Naive thymus-derived CD4-positive, alpha-beta T cell (primary cell): ENCODE measurements at regions not wholly inside any gene's neighbourhood (a gene's known extent, or its start where the extent isn't known, plus 50 kb on each side); places are given as distances from the start of the nearest gene placed in this dataset.

Source experiments
- ATAC-seq: fragments of 150-1000 bp; cut with Tn5 transposase; 2 replicates; pipeline ENCODE4 v1.10.0; 2021; ENCODE audit warnings: mild to moderate bottlenecking, moderate library complexity
- CTCF ChIA-PET: fragments of 350-600 bp; sonication (Branson Sonifier 250); formaldehyde crosslinking; loops from one replicate; lab custom pipeline; 2021; ENCODE audit warnings: antibody characterized with exemption; lab: Charles Lee
- POLR2A ChIA-PET: fragments of 350-600 bp; sonication (Branson Sonifier 250); formaldehyde crosslinking; loops from one replicate; lab custom pipeline; 2021; ENCODE audit warnings: antibody characterized with exemption, inconsistent platforms; lab: Charles Lee
- DNase-seq, 9 donors: peaks; one replicate each; pipeline versions ENCODE4 v3.0.0 to v3.0.0-alpha.2; 2020 to 2022; ENCODE audit warnings: mixed read lengths in 1 of 9
- H3K27ac ChIP-seq: one replicate; pipeline ENCODE4 v1.7.0; 2013; ENCODE audit warnings: mild to moderate bottlenecking, low read depth, low read length, moderate library complexity
- H3K27me3 ChIP-seq, 2 donors: one replicate each; pipeline ENCODE4 v1.7.0; 2013; ENCODE audit warnings: low read length in 2 of 2, mild to moderate bottlenecking in 2 of 2, moderate library complexity in 2 of 2; ENCODE audit not compliant: control insufficient read depth in 2 of 2, insufficient read depth in 2 of 2
- H3K36me3 ChIP-seq, 3 experiments: 1 replicate in 2 of 3; 2 replicates in 1 of 3; pipeline ENCODE4 v1.7.0; 2013; ENCODE audit warnings: low read length in 3 of 3, mild to moderate bottlenecking in 3 of 3, moderate library complexity in 1 of 3; ENCODE audit not compliant: insufficient read depth in 3 of 3, control insufficient read depth in 2 of 3
- H3K4me1 ChIP-seq, 2 donors: one replicate each; pipeline ENCODE4 v1.7.0; 2013; ENCODE audit warnings: low read length in 2 of 2, mild to moderate bottlenecking in 2 of 2, moderate library complexity in 1 of 2; ENCODE audit not compliant: control insufficient read depth in 2 of 2, insufficient read depth in 2 of 2
- H3K4me3 ChIP-seq: 2 replicates; pipeline ENCODE4 v1.7.0; 2013; ENCODE audit warnings: mild to moderate bottlenecking, low read length
- H3K9me3 ChIP-seq, 3 experiments: 1 replicate in 2 of 3; 2 replicates in 1 of 3; pipeline ENCODE4 v1.7.0; 2013; ENCODE audit warnings: low read length in 3 of 3; ENCODE audit not compliant: control insufficient read depth in 2 of 3
- H3K27ac Mint-ChIP-seq, 9 donors: one replicate each; pipeline ENCODE4 v1.8.0; 2020 to 2022; ENCODE audit warnings: mixed read lengths in 9 of 9, mild to moderate bottlenecking in 8 of 9, moderate library complexity in 5 of 9, inconsistent platforms in 2 of 9
- H3K27me3 Mint-ChIP-seq, 5 donors: one replicate each; pipeline ENCODE4 v1.8.0; 2021 to 2022; ENCODE audit warnings: mixed read lengths in 5 of 5, mild to moderate bottlenecking in 1 of 5
- H3K36me3 Mint-ChIP-seq, 5 donors: one replicate each; pipeline ENCODE4 v1.8.0; 2020 to 2022; ENCODE audit warnings: mixed read lengths in 5 of 5, mild to moderate bottlenecking in 3 of 5, inconsistent platforms in 1 of 5
- H3K4me1 Mint-ChIP-seq, 7 donors: one replicate each; pipeline ENCODE4 v1.8.0; 2020 to 2022; ENCODE audit warnings: mixed read lengths in 7 of 7, mild to moderate bottlenecking in 3 of 7, inconsistent platforms in 1 of 7
- H3K4me3 Mint-ChIP-seq, 10 donors: one replicate each; pipeline ENCODE4 v1.8.0; 2020 to 2022; ENCODE audit warnings: mild to moderate bottlenecking in 10 of 10, mixed read lengths in 10 of 10, moderate library complexity in 6 of 10, inconsistent platforms in 2 of 10
- H3K9me3 Mint-ChIP-seq, 11 donors: one replicate each; pipeline ENCODE4 v1.8.0; 2020 to 2022; ENCODE audit warnings: mixed read lengths in 11 of 11, mild to moderate bottlenecking in 4 of 11, inconsistent platforms in 1 of 11, moderate library complexity in 1 of 11
- intact Hi-C, 2 donors: fragments of 100-400 bp; cut with micrococcal nuclease; formaldehyde crosslinking; loops; one replicate each; pipeline ENCODE4 v1.15.1; 2023

GRCh38 chr20:52746770-52747169 is 225.4 kb upstream of the TSHZ2 start:
- no peaks in the 10 kb centered on the region for H3K27me3 ChIP-seq
- H3K4me1 Mint-ChIP-seq = no peaks in the 10 kb centered on the region
- ChIA-PET POLR2A (no interaction called here), CTCF (no interaction called here)
- intact Hi-C loops = no loop called here
- H3K27ac Mint-ChIP-seq = no peak overlapping the region
- DNase-seq (no peak), ATAC-seq (no peak)
- H3K9me3 Mint-ChIP-seq = peaks cover 0 to 4% (median 0%) of the 10 kb centered on the region in 11 donors
- H3K36me3 ChIP-seq = no peaks in the 10 kb centered on the region
- H3K4me1 ChIP-seq = no peaks in the 10 kb centered on the region
- H3K36me3 Mint-ChIP-seq = peaks cover 0 to 3% (median 0%) of the 10 kb centered on the region in 5 donors
- H3K9me3 ChIP-seq = no peaks in the 10 kb centered on the region
- no peak overlapping the region for H3K4me3 Mint-ChIP-seq
- H3K27me3 Mint-ChIP-seq = peaks cover 0 to 7% (median 3%) of the 10 kb centered on the region in 5 donors
- H3K27ac ChIP-seq = no peak overlapping the region
- H3K4me3 ChIP-seq = no peak overlapping the region

GRCh38 chr20:52746190-52746589 is 226.0 kb upstream of the TSHZ2 start:
- Mint-ChIP-seq H3K27me3 (peaks cover 0 to 7% (median 3%) of the 10 kb centered on the region in 5 donors), H3K4me3 (no peak overlapping the region), H3K27ac (no peak overlapping the region), H3K36me3 (peaks cover 0 to 3% (median 0%) of the 10 kb centered on the region in 5 donors), H3K9me3 (peaks cover 0 to 4% (median 0%) of the 10 kb centered on the region in 11 donors), H3K4me1 (no peaks in the 10 kb centered on the region)
- Histone ChIP-seq H3K9me3 (no peaks in the 10 kb centered on the region), H3K4me3 (no peak overlapping the region), H3K4me1 (no peaks in the 10 kb centered on the region), H3K27me3 (no peaks in the 10 kb centered on the region), H3K27ac (no peak overlapping the region), H3K36me3 (no peaks in the 10 kb centered on the region)
- intact Hi-C loops = no loop called here
- ATAC-seq = no peak
- ChIA-PET POLR2A (no interaction called here), CTCF (no interaction called here)
- no peak for DNase-seq

GRCh38 chr20:52744441-52744840 is 227.7 kb upstream of the TSHZ2 start:
- H3K4me1 Mint-ChIP-seq = no peaks in the 10 kb centered on the region
- peaks cover 0 to 3% (median 0%) of the 10 kb centered on the region in 11 donors for H3K9me3 Mint-ChIP-seq
- Histone ChIP-seq H3K27me3 (no peaks in the 10 kb centered on the region), H3K4me3 (no peak overlapping the region), H3K27ac (no peak overlapping the region), H3K4me1 (no peaks in the 10 kb centered on the region), H3K36me3 (no peaks in the 10 kb centered on the region), H3K9me3 (no peaks in the 10 kb centered on the region)
- intact Hi-C loops = no loop called here
- ATAC-seq (no peak), DNase-seq (no peak)
- ChIA-PET POLR2A (no interaction called here), CTCF (no interaction called here)
- no peak overlapping the region for H3K4me3 Mint-ChIP-seq
- H3K36me3 Mint-ChIP-seq = peaks cover 0 to 3% (median 0%) of the 10 kb centered on the region in 5 donors
- H3K27ac Mint-ChIP-seq = no peak overlapping the region
- H3K27me3 Mint-ChIP-seq = peaks cover 0 to 7% (median 3%) of the 10 kb centered on the region in 5 donors

- no peaks in the 10 kb centered on the region for H3K36me3 Mint-ChIP-seq
- DNase-seq = no peak
- no peak overlapping the region for H3K4me3 Mint-ChIP-seq
- H3K9me3 Mint-ChIP-seq = peaks cover 0 to 1% (median 0%) of the 10 kb centered on the region in 11 donors
- ATAC-seq = no peak
- peaks cover 0 to 13% (median 0%) of the 10 kb centered on the region in 5 donors for H3K27me3 Mint-ChIP-seq
- ChIA-PET POLR2A (no interaction called here), CTCF (no interaction called here)
- Histone ChIP-seq H3K27ac (no peak overlapping the region), H3K27me3 (peaks cover 0 to 3% of the 10 kb centered on the region in 2 donors), H3K4me1 (no peaks in the 10 kb centered on the region), H3K36me3 (no peaks in the 10 kb centered on the region), H3K9me3 (no peaks in the 10 kb centered on the region), H3K4me3 (no peak overlapping the region)
- no peak overlapping the region for H3K27ac Mint-ChIP-seq
- intact Hi-C loops = no loop called here
- peaks cover 0 to 4% (median 2%) of the 10 kb centered on the region in 7 donors for H3K4me1 Mint-ChIP-seq
Observed at GRCh38 chr20:52738081-52738480, 234.1 kb upstream of the TSHZ2 start.

GRCh38 chr20:52736507-52736906 is 235.7 kb upstream of the TSHZ2 start:
- ChIA-PET CTCF (no interaction called here), POLR2A (no interaction called here)
- Mint-ChIP-seq H3K9me3 (peaks cover 0 to 2% (median 0%) of the 10 kb centered on the region in 11 donors), H3K4me1 (peaks cover 0 to 14% (median 5%) of the 10 kb centered on the region in 7 donors), H3K4me3 (no peak overlapping the region), H3K27me3 (peaks cover 0 to 13% (median 3%) of the 10 kb centered on the region in 5 donors), H3K27ac (no peak overlapping the region), H3K36me3 (no peaks in the 10 kb centered on the region)
- Histone ChIP-seq H3K27me3 (peaks cover 0 to 3% of the 10 kb centered on the region in 2 donors), H3K4me1 (no peaks in the 10 kb centered on the region), H3K27ac (no peak overlapping the region), H3K4me3 (no peak overlapping the region), H3K9me3 (no peaks in the 10 kb centered on the region), H3K36me3 (no peaks in the 10 kb centered on the region)
- no peak for DNase-seq
- intact Hi-C loops = no loop called here
- no peak for ATAC-seq

DNA sequence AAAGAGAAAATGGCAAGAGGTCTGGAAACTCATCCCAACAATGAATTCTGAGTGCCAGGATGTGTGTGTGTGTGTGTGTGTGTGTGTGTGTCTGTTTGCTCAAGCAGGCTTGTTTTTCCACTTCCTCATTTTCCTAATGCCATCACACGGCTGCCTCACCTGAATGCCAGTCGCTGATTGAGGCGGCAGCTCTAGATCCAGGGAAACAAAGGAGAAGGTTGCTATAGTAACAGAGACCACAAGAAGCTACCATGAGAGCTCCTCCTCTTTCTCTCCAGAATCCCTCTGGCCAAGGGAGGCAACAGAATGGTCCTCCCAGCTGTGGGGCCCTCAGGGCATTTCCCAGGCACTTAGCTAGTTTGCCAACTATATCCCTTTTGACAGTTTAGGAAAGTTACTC is 241.1 kb upstream of the TSHZ2 start:
- POLR2A ChIA-PET = no interaction called here
- peaks cover 0 to 5% (median 0%) of the 10 kb centered on the region in 5 donors for H3K27me3 Mint-ChIP-seq

GRCh38 chr20:52727740-52728456 is 244.3 kb upstream of the TSHZ2 start:
- no peaks in the 10 kb centered on the region for H3K4me1 ChIP-seq
- Mint-ChIP-seq H3K9me3 (peaks cover 0 to 21% (median 6%) of the 10 kb centered on the region in 11 donors), H3K4me3 (no peak overlapping the region), H3K27me3 (peaks cover 0 to 5% (median 0%) of the 10 kb centered on the region in 5 donors), H3K4me1 (peaks cover 0 to 18% (median 7%) of the 10 kb centered on the region in 7 donors), H3K27ac (no peak overlapping the region), H3K36me3 (peaks cover 0 to 4% (median 3%) of the 10 kb centered on the region in 5 donors)
- H3K27me3 ChIP-seq = no peaks in the 10 kb centered on the region
- POLR2A ChIA-PET = no interaction called here
- CTCF ChIA-PET = no interaction called here
- no peaks in the 10 kb centered on the region for H3K36me3 ChIP-seq
- H3K4me3 ChIP-seq = no peak overlapping the region
- no peaks in the 10 kb centered on the region for H3K9me3 ChIP-seq
- DNase-seq (no peak), ATAC-seq (no peak)
- intact Hi-C loops = no loop called here
- no peak overlapping the region for H3K27ac ChIP-seq

More for the DNA sequence above, 241.1 kb upstream of the TSHZ2 start:
- H3K4me3 Mint-ChIP-seq = no peak overlapping the region
- H3K9me3 Mint-ChIP-seq = peaks cover 0 to 21% (median 6%) of the 10 kb centered on the region in 11 donors
- CTCF ChIA-PET = no interaction called here
- Histone ChIP-seq H3K27ac (no peak overlapping the region), H3K4me3 (no peak overlapping the region), H3K27me3 (no peaks in the 10 kb centered on the region), H3K9me3 (no peaks in the 10 kb centered on the region), H3K4me1 (no peaks in the 10 kb centered on the region), H3K36me3 (no peaks in the 10 kb centered on the region)
- no peak for ATAC-seq
- intact Hi-C loops = no loop called here
- H3K27ac Mint-ChIP-seq = no peak overlapping the region
- H3K36me3 Mint-ChIP-seq = peaks cover 0 to 4% (median 3%) of the 10 kb centered on the region in 5 donors
- DNase-seq = no peak
- peaks cover 0 to 14% (median 5%) of the 10 kb centered on the region in 7 donors for H3K4me1 Mint-ChIP-seq
